ENCODE measurements at regions not wholly inside any gene's neighbourhood (a gene's known extent, or its start where the extent isn't known, plus 50 kb on each side); places are given as distances from the start of the nearest gene placed in this dataset.

DNA sequence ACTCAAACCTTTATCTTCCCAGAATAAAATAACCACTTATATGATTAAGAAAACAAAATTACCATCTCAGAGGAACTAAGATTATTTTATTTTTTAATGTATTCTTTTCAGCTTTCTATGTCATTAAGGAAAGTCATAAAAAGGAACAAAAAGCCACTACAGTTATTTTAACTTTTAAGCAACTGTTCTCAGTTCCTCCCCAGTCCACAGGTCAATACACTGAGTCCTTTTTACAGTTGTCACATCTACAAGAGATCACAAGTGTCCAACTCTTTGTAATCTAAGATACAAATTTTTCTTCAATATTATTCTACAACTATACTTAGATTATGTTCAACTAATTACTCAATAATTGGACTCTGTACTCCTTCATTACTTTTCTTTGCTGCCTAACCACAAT is 782.8 kb upstream of the ACO1 start:
- no peak for TF ChIP-seq KAT2A (conservative IDR thresholded peaks at IDR 0.05; ENCODE audit: control insufficient read depth, low read depth, low read length)
- TF ChIP-seq CTCF (IDR thresholded peaks at IDR 0.05 in 2 of 3, conservative IDR thresholded peaks at IDR 0.05 in 1 of 3; ENCODE audit: control insufficient read depth in 2 of 3, extremely low read depth in 1 of 3, insufficient read depth in 1 of 3, low read depth in 3 of 3, low read length in 3 of 3): no peak
- TF ChIP-seq SUPT20H (IDR thresholded peaks at IDR 0.05; ENCODE audit: borderline replicate concordance, control insufficient read depth, low read depth, low read length): no peak
- TF ChIP-seq BMI1 (IDR thresholded peaks at IDR 0.05; ENCODE audit: borderline replicate concordance): no peak
- no peak for TF ChIP-seq GABPA (IDR thresholded peaks at IDR 0.05; ENCODE audit: low read depth)
